ENCODE measurements at regions not wholly inside any gene's neighbourhood (a gene's known extent, or its start where the extent isn't known, plus 50 kb on each side); places are given as distances from the start of the nearest gene placed in this dataset.

DNA sequence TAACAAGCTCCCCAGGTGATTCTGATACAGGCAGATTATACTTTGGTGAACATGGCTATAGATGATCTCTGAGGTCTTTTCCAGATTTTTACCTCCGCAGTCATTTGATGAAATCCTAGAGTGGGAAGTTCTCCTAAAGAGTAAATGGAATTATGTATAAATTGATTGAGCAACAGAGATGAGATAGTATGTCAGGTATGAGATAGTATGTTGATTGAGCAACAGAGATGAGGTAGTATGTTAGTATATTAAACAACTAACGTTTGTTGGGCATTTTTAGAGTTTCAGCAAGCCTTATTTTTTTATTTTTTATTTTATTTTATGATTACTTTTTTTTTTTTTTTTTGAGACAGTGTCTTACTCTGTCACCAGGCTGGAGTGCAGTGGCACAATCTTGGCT, 265.0 kb upstream of the SOX2 start:
- no peak overlapping the region for H3K4me2 ChIP-seq (ENCODE audit: low read length)
- no peaks in the 10 kb centered on the region for H3K79me2 ChIP-seq (ENCODE audit: control insufficient read depth, low read length)
- H4K20me1 ChIP-seq (ENCODE audit: control insufficient read depth, insufficient read depth, low read depth, low read length) = no peaks in the 10 kb centered on the region
- TF ChIP-seq, protein P1, sequence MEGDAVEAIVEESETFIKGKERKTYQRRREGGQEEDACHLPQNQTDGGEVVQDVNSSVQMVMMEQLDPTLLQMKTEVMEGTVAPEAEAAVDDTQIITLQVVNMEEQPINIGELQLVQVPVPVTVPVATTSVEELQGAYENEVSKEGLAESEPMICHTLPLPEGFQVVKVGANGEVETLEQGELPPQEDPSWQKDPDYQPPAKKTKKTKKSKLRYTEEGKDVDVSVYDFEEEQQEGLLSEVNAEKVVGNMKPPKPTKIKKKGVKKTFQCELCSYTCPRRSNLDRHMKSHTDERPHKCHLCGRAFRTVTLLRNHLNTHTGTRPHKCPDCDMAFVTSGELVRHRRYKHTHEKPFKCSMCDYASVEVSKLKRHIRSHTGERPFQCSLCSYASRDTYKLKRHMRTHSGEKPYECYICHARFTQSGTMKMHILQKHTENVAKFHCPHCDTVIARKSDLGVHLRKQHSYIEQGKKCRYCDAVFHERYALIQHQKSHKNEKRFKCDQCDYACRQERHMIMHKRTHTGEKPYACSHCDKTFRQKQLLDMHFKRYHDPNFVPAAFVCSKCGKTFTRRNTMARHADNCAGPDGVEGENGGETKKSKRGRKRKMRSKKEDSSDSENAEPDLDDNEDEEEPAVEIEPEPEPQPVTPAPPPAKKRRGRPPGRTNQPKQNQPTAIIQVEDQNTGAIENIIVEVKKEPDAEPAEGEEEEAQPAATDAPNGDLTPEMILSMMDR (IDR thresholded peaks at IDR 0.05; ENCODE audit: low read depth, low read length, poor library complexity, severe bottlenecking) = no peak
- TF ChIP-seq EZH2phosphoT487 (IDR thresholded peaks at IDR 0.05; ENCODE audit: borderline replicate concordance, low read length) = no peak
- H3F3A ChIP-seq (ENCODE audit: control insufficient read depth, insufficient read depth) = no peaks in the 10 kb centered on the region
- peaks cover 24% of the 10 kb centered on the region for H3K4me1 ChIP-seq (ENCODE audit: control insufficient read depth, low read length)
- no peak overlapping the region for H3K27ac ChIP-seq (ENCODE audit: low read depth, low read length)
- no peak overlapping the region for H3K4me3 ChIP-seq (ENCODE audit: low read length)
- no peaks in the 10 kb centered on the region for H3K9me2 ChIP-seq (replicated peaks; ENCODE audit: control insufficient read depth, low read length)
- no peaks in the 10 kb centered on the region for H3K27me3 ChIP-seq (ENCODE audit: control insufficient read depth, low read length)
- peaks cover 4% of the 10 kb centered on the region; the same call in 1 of the 2 replicates for H3K9me3 ChIP-seq (ENCODE audit: control insufficient read depth, insufficient read depth, low read length)
- no peaks in the 10 kb centered on the region for H3K36me3 ChIP-seq (ENCODE audit: control insufficient read depth, low read length)

DNA sequence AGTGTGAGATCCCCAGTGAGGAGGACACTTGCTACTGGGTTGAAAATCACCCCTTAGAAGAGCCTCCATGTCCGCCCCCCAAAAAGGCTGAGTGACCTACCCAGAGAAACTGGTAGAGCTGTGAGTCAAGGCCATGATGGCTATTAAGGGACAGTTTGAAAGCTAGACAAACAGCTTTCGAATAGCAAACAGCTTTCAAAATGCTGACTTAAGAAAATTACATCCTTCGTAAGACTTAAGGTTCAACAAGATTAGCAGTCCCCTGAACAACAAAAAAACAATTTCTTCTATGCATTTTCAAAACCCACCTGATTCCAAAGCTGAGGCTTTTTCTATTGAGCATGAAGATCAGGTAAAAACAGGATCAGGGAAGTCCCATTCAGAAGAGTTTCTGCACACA, 269.7 kb upstream of the SOX2 start:
- Histone ChIP-seq H3K9me2 (replicated peaks; ENCODE audit: control insufficient read depth, low read length) (no peaks in the 10 kb centered on the region), H3K27ac (ENCODE audit: low read depth, low read length) (no peak overlapping the region), H3K4me1 (ENCODE audit: control insufficient read depth, low read length) (peaks cover 24% of the 10 kb centered on the region), H4K20me1 (ENCODE audit: control insufficient read depth, insufficient read depth, low read depth, low read length) (no peaks in the 10 kb centered on the region), H3K9me3 (ENCODE audit: control insufficient read depth, insufficient read depth, low read length) (no peaks in the 10 kb centered on the region), H3K4me2 (ENCODE audit: low read length) (no peak overlapping the region), H3K79me2 (ENCODE audit: control insufficient read depth, low read length) (no peaks in the 10 kb centered on the region), H3K36me3 (ENCODE audit: control insufficient read depth, low read length) (no peaks in the 10 kb centered on the region), H3F3A (ENCODE audit: control insufficient read depth, insufficient read depth) (no peaks in the 10 kb centered on the region), H3K27me3 (ENCODE audit: control insufficient read depth, low read length) (no peaks in the 10 kb centered on the region), H3K4me3 (ENCODE audit: low read length) (no peak overlapping the region)
- TF ChIP-seq, protein P1 (IDR thresholded peaks at IDR 0.05; ENCODE audit: low read depth, low read length, poor library complexity, severe bottlenecking) = no peak
- TF ChIP-seq EZH2phosphoT487 (IDR thresholded peaks at IDR 0.05; ENCODE audit: borderline replicate concordance, low read length) = no peak

DNA sequence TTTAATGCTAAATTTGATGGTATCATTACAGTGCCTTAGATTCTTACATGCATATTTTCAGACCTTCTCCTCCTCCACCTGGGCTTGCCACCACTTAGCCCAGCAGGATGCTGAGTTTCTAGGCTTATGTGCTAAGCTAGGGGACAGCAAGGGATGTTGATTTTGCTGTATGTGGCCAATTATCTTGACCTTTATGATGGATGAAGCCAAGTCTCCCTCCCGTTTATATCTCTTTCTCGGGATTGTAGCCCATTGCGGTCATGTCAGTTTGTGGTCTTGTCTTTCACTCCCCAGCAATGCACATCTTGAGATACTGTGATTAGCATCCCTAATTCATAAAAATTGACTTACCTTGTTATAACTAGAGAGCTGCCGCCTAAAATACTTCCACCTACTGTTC, 278.7 kb upstream of the SOX2 start:
- no peaks in the 10 kb centered on the region for H3K27me3 ChIP-seq (ENCODE audit: control insufficient read depth, low read length)
- H3K36me3 ChIP-seq (ENCODE audit: control insufficient read depth, low read length) = no peaks in the 10 kb centered on the region
- H3K9me2 ChIP-seq (replicated peaks; ENCODE audit: control insufficient read depth, low read length) = no peaks in the 10 kb centered on the region
- H3K4me2 ChIP-seq (ENCODE audit: low read length) = no peak overlapping the region
- H3K79me2 ChIP-seq (ENCODE audit: control insufficient read depth, low read length) = no peaks in the 10 kb centered on the region
- H3K4me3 ChIP-seq (ENCODE audit: low read length) = no peak overlapping the region
- no peaks in the 10 kb centered on the region for H4K20me1 ChIP-seq (ENCODE audit: control insufficient read depth, insufficient read depth, low read depth, low read length)
- H3F3A ChIP-seq (ENCODE audit: control insufficient read depth, insufficient read depth) = no peaks in the 10 kb centered on the region
- H3K4me1 ChIP-seq (ENCODE audit: control insufficient read depth, low read length) = peaks cover 4% of the 10 kb centered on the region; the same call in 1 of the 2 replicates
- H3K27ac ChIP-seq (ENCODE audit: low read depth, low read length) = no peak overlapping the region
- no peaks in the 10 kb centered on the region for H3K9me3 ChIP-seq (ENCODE audit: control insufficient read depth, insufficient read depth, low read length)
- TF ChIP-seq, protein P1 (IDR thresholded peaks at IDR 0.05; ENCODE audit: low read depth, low read length, poor library complexity, severe bottlenecking) = no peak
- TF ChIP-seq EZH2phosphoT487 (IDR thresholded peaks at IDR 0.05; ENCODE audit: borderline replicate concordance, low read length) = no peak
